Hippocampal formation (tissue), 2 donors: ENCODE measurements at regions not wholly inside any gene's neighbourhood (a gene's known extent, or its start where the extent isn't known, plus 50 kb on each side); places are given as distances from the start of the nearest gene placed in this dataset.

Source experiments
- DNase-seq, 2 donors: peaks; one replicate each; lab custom pipeline; 2025; lab: John Stamatoyannopoulos, UW

- DNase-seq, result no peak
These were observed 397.4 kb downstream of the PRDM5 start for GRCh38 chr4:120525106-120525505.

DNA sequence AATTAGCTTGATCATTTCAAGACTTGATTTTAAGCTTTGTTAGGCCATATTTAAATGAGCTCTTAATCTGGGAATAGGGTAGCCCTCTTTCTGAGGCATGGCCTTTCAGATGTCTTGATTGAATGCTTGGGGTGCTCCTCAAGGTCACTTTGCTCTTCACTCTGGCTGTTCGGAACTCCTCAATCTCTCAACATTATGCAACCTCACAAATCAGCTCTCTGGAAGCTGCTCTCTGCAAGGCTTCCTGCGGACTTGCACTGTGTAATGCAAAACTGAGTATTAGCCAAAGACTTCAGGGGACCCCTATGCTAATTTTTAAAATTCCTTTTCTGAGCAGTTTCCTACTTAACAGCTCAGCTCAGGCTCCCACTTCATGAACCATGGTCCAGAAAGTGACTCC, 398.3 kb downstream of the PRDM5 start:
- no peak for DNase-seq

DNA sequence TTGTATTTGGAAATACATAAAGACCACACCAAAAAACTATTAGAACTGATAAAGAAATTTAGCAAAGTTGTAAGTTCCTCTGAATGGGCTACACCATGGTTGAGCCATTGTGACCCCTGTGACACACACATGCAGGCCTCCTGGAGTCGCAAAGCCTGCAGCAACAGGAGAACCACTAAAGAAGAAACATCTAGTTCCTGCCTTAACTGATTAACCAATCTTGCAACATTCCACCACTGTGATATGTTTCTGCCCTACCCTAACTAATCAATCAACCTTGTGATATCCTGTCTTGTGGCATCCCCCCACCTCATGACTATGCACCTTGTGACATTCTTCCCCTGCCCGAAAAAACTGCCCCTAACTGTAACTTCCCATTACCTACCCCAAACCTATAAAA, 401.8 kb downstream of the PRDM5 start:
- DNase-seq, result no peak

GRCh38 chr4:120517966-120518365, 404.6 kb downstream of the PRDM5 start:
- no peak for DNase-seq

DNA sequence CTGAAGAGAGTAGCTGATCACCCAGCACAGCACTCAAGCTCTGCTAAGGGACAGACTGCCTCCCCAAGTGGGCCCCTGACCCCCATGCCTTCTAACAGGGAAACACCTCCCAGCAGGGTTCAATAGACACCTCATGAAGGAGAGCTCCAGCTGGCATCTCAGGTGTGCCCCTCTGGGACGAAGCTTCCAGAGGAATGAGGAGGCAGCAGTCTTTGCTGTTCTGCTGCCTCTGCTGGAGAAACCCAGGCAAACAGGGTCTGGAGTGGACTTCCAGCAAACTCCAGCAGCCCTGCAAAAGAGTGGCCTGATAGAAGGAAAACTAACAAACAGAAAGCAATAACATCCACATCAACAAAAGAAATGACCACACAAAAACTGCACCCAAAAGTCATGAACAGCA, 412.8 kb downstream of the PRDM5 start:
- DNase-seq, result no peak

GRCh38 chr4:120509222-120509621, 413.3 kb downstream of the PRDM5 start:
- no peak for DNase-seq

GRCh38 chr4:120508036-120508435, 414.5 kb downstream of the PRDM5 start:
- no peak for DNase-seq

GRCh38 chr4:120506536-120506935, 416.0 kb downstream of the PRDM5 start:
- no peak for DNase-seq

GRCh38 chr4:120498678-120499077, 423.8 kb downstream of the PRDM5 start:
- no peak for DNase-seq

DNA sequence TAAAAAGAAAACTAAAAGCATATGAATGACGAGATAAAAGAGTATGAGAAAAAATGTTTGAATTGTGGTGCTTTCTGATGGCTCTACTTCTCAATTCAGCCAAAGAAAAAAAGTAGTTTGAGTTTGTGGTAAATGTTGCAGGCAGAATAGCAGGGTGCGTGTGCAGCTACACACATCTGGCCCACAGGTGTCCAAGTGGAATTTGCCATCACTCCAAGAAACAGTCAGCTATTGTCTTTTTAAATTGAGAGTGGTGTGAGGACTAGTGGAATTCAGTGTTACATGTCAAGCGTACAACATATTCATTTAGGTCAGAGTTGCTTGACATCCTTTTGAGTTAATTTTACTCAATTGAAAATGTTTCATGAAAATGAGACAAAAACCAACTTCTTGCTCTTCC, 424.8 kb upstream of the MAD2L1 start:
- no peak for DNase-seq

GRCh38 chr4:120481756-120482155, 415.1 kb upstream of the MAD2L1 start:
- DNase-seq, result no peak

GRCh38 chr4:120472447-120473131, 405.9 kb upstream of the MAD2L1 start:
- no peak for DNase-seq

DNA sequence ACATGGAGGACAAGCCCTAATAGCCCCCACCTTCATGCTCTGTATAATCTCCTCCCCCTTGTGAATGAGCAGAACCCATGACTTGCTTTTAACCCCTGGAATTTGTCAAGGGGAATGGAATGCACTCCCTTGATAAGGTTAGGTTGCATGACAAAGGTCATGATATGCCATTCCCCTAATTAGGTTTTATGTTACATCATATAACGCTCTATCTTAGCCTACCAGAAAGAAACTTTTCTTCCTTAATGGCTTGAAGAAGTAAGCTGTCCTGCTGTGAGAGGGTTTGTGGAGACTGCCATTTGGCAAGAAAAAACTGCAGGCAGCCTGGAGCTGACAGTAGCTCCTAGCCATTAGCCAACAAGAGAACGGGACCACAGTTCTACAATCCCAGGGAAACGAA, 399.8 kb upstream of the MAD2L1 start:
- DNase-seq, result no peak

- DNase-seq, result no peak
These were observed 388.1 kb upstream of the MAD2L1 start for GRCh38 chr4:120454788-120455187.

GRCh38 chr4:120452536-120452935, 385.9 kb upstream of the MAD2L1 start:
- DNase-seq, result no peak

GRCh38 chr4:120452001-120452400, 385.4 kb upstream of the MAD2L1 start:
- DNase-seq, result no peak

- no peak for DNase-seq
These were observed 381.1 kb upstream of the MAD2L1 start for GRCh38 chr4:120447774-120448173.

GRCh38 chr4:120446051-120446567, 379.5 kb upstream of the MAD2L1 start:
- DNase-seq, result no peak

GRCh38 chr4:120445186-120445585, 378.5 kb upstream of the MAD2L1 start:
- DNase-seq, result no peak

DNA sequence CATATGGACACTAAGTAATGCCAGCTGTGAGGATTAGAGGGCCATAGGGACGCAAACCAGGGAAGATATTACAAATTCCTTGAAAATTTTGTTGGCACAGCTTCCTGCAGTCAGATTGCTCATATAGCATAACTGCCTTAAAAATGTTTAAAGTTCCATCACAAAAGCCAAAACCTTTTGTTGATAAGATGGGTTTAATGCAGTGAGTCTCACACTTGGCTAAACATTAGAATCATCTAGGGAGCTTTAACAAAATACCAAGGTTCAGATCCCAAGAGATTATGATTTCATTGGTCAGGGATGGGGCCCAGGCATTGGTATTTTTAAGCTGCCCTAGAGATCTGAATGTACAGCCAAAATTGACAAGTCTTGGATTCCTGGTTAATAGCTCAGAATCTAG, 376.5 kb upstream of the MAD2L1 start:
- DNase-seq, result no peak

DNA sequence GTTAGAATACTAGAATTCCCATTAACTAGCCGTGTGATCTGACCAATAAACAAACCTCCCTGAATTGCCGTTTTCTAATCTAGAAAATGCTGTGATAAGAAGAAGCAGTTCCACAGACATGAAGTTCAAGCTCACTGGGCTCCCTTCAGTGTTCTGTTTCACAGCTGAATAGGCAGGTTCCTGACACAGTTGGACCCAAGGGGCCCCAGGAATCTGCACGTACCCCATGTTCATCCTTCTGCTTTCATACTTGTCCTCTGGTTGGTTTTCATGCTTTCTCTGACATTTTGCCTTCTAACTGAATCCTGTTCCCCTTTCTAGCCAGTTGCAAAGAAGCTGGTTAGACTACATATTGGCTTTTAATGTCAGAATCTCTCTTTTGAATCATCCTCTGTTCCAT, 374.1 kb upstream of the MAD2L1 start:
- DNase-seq, result no peak

GRCh38 chr4:120435179-120435578, 368.5 kb upstream of the MAD2L1 start:
- DNase-seq, result no peak

DNA sequence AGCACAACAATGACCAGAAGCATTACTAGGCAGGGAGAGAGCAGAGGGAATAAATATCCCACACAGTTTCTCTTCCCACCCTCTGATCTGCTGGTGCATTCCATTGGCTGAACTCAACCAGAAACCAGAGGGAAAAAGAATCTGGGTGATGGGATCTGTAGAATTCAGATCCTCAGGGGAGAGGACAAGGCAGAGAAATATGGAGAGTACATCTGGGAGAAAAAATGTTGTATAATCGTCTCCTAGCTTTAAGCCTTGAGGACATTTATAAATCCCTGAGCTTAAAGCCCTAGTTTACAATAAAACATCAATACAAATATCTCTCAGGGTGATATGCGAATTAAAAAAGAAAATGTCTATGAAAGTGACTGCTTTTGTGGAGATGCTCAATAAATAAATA, 368.1 kb upstream of the MAD2L1 start:
- DNase-seq, result no peak

DNA sequence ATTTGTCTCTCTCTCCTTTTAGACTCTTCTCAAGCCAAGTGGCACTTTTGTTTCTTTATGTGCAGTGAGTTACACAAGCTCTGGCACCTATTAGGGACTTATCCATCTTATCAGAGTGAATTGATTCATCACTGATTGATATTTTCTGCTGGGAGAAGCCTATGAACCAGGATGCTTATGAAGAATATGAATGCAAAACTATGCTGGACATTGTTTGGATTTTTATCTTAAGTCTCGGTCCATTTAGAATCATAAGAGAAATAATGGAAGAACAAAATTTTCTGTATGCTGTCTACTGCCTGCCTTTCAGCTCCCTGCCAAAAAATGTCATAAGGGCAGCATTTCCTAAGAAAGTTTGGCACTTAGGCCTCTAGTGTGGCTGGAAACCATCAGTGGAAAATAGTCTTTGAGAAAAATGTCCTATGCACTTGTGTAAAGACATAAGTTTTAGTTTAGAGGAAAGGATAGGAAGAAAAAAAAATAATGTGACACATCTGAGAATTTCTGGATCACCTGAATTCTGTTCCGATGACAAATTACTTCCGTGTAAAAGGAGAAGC, 365.7 kb upstream of the MAD2L1 start:
- DNase-seq, result no peak
